Large intestine (tissue), 3 donors: ENCODE measurements at regions not wholly inside any gene's neighbourhood (a gene's known extent, or its start where the extent isn't known, plus 50 kb on each side); places are given as distances from the start of the nearest gene placed in this dataset.

Experiments used
- DNase-seq, 2 donors: peaks; one replicate each; pipeline versions ENCODE4 v3.0.0 to v3.0.0-alpha.2; 2013
- H3K27ac ChIP-seq: one replicate; pipeline ENCODE4 v1.5.1; 2013; ENCODE audit warnings: low read length
- H3K27me3 ChIP-seq: 2 replicates; pipeline ENCODE4 v1.6.1; 2013; ENCODE audit warnings: low read length; ENCODE audit not compliant: control insufficient read depth, insufficient read depth
- H3K36me3 ChIP-seq: 2 replicates; pipeline ENCODE4 v1.6.1; 2013; ENCODE audit warnings: low read length; ENCODE audit not compliant: control insufficient read depth, insufficient read depth
- H3K4me1 ChIP-seq: one replicate; pipeline ENCODE4 v1.6.1; 2013; ENCODE audit warnings: low read length; ENCODE audit not compliant: control insufficient read depth, insufficient read depth
- H3K4me3 ChIP-seq: one replicate; pipeline ENCODE4 v1.5.1; 2013; ENCODE audit warnings: low read length
- H3K9me3 ChIP-seq: one replicate; pipeline ENCODE4 v1.6.1; 2013; ENCODE audit warnings: mild to moderate bottlenecking, low read depth, low read length, moderate library complexity; ENCODE audit not compliant: control insufficient read depth
- WGBS: methylation state at CpG from one replicate; pipeline ENCODE4 v1.1.5; 2013; ENCODE audit warnings: low lambda C conversion rate; ENCODE audit not compliant: insufficient coverage; 5-methylcytosine and 5-hydroxymethylcytosine counted together

DNA sequence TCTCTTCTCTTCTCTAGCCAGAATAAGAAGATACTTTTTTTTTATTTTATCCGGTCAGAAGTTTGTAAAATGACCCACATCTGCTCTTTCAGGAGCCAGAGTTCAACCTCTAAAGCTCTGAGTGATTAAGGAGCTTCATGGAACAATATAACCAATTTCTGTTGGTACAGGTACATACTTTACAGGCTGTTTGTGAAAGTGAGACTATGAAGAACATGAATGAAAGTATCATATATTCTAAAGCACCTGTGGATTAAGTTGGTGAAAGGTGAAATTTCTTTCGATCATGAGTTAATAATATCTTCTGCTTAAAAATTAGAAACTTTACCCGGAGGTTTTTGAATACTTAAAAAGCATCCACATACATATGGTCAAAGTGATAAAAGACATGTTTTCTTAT lies 65.2 kb downstream of the DMRT2 start:
- no peak overlapping the region for H3K4me3 ChIP-seq
- no peaks in the 10 kb centered on the region for H3K27me3 ChIP-seq
- WGBS, result 92% methylated on average over 2 of the region's 3 CpGs
- H3K36me3 ChIP-seq, result no peaks in the 10 kb centered on the region
- DNase-seq, result no peak
- no peak overlapping the region for H3K27ac ChIP-seq
- H3K9me3 ChIP-seq, result no peaks in the 10 kb centered on the region
- H3K4me1 ChIP-seq, result no peaks in the 10 kb centered on the region

DNA sequence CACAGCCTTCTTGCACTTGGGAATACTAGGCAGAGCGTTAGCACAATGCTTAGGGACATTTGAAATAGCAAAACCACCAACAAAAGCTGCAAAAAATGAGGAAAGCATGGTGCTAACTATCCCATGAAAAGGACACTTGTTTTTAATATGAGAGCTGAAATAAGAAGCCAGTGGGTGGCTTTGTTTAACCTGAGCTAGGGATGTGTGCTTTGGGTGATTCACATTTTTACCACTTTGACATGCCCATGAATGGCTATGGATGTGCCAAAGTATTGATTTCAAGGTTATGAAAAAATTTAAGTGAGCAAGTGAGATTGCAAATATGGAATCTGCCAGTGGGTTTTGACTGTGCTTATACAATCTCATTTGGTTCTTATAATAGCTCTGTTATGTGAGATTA lies 67.3 kb downstream of the DMRT2 start:
- no peaks in the 10 kb centered on the region for H3K9me3 ChIP-seq
- no peaks in the 10 kb centered on the region for H3K27me3 ChIP-seq
- no peak overlapping the region for H3K4me3 ChIP-seq
- H3K36me3 ChIP-seq, result no peaks in the 10 kb centered on the region
- no peak for DNase-seq
- no peak overlapping the region for H3K27ac ChIP-seq
- no peaks in the 10 kb centered on the region for H3K4me1 ChIP-seq
- WGBS, result no CpG with 5 or more reads among the region's 1 CpG

DNA sequence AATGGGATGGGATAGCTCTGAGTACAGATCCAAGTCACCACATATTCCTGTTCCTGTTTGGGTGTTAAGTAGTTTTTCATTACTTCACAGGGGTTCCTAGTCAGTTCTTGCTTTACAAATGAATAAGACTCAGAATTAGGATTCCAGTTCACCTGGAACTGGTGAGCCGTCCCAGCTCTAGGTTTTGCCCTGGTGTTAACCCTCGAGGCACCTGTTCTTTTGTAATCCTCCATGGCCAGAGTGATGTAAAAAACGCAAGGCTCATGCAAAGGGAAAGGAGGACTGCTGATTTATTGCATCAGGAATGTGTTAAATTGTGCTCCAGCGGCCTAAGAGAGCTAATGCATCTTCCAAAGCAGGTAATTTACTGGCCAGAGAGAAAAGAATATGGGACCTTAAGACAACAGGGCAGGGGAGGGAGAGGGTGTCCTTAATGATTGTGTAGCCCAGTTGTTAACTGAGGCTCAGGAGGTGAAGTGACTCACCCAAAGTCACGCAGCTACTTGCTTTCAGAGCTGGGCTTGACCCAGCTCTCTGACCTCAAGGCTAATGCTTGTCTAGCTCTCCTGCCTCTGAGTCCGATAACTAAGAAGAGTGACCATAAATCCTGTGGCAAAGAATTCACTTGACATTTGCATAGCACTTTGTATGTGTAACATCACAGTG lies 70.5 kb downstream of the DMRT2 start:
- Histone ChIP-seq H3K27me3 (no peaks in the 10 kb centered on the region), H3K27ac (no peak overlapping the region), H3K4me3 (no peak overlapping the region), H3K9me3 (no peaks in the 10 kb centered on the region), H3K4me1 (no peaks in the 10 kb centered on the region), H3K36me3 (no peaks in the 10 kb centered on the region)
- DNase-seq, result no peak
- 21% methylated on average over 2 of the region's 6 CpGs for WGBS

DNA sequence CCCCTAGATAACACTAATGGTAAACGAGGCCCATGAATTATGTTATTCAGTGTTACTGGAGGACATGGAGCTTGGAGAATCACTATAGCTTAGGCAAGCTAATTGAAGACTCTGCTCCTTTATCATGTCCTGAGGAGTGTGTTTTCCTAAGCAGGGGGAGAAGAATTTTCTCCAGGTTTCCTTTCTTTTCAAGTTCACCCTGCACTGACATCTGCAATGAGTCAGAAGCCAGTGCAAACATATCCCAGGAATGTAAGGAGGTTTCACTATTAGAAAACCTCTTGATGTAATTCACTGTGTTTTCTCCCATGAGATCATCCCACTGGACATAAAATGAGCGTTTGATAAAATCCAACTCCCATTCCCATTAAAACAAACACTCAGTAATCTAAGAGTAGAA lies 75.6 kb downstream of the DMRT2 start:
- Histone ChIP-seq H3K4me1 (no peaks in the 10 kb centered on the region), H3K36me3 (no peaks in the 10 kb centered on the region), H3K9me3 (no peaks in the 10 kb centered on the region), H3K4me3 (no peak overlapping the region), H3K27ac (no peak overlapping the region), H3K27me3 (no peaks in the 10 kb centered on the region)
- no peak for DNase-seq
- no CpG with 5 or more reads among the region's 2 CpGs for WGBS

DNA sequence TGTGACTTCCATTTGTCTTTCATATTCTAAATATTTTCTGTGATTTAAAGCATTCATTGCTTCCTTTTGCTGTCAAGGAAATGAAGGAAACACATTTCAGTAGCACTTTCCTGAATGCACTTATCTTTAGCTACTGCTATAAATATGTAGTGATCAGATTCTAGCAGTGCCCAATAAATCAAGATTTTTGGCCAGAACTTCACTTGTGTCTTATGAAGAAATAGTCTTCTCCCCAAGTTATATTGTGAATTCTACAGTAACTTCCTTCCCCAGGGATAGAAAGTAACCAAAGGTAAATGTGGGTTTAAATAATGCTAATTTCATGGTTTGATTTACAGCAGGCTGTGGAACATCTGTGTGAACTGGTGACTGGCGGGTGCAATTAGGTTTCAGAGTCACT lies 77.9 kb downstream of the DMRT2 start:
- no peak overlapping the region for H3K4me3 ChIP-seq
- WGBS, result no CpG with 5 or more reads among the region's 1 CpG
- H3K27ac ChIP-seq, result no peak overlapping the region

DNA sequence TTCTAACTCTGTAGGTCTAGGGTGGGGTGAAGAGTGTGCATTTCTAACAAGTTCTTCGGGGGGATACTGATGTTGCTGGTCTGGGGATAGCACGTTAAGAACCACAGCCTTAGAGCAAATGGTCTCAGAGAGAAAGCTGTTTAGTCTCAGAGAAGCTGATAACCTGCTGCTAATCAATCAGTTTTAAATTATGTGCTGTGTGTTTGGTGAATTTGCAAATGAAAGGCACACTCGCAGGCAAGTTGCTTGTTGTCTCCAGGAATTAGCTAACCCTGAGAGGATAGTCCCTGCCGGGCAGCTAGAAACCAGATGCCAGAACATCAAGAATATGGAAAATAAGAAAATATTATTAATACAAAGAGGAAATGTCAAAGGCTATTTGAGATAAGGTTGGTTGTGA lies 79.2 kb downstream of the DMRT2 start:
- Histone ChIP-seq H3K4me1 (no peaks in the 10 kb centered on the region), H3K27ac (no peak overlapping the region), H3K27me3 (no peaks in the 10 kb centered on the region), H3K9me3 (no peaks in the 10 kb centered on the region), H3K36me3 (no peaks in the 10 kb centered on the region), H3K4me3 (no peak overlapping the region)
- WGBS, result no CpG with 5 or more reads among the region's 4 CpGs
- DNase-seq, result no peak

More for the DNA sequence above, 77.9 kb downstream of the DMRT2 start:
- no peaks in the 10 kb centered on the region for H3K27me3 ChIP-seq
- H3K36me3 ChIP-seq, result no peaks in the 10 kb centered on the region
- no peak for DNase-seq
- no peaks in the 10 kb centered on the region for H3K9me3 ChIP-seq
- no peaks in the 10 kb centered on the region for H3K4me1 ChIP-seq

DNA sequence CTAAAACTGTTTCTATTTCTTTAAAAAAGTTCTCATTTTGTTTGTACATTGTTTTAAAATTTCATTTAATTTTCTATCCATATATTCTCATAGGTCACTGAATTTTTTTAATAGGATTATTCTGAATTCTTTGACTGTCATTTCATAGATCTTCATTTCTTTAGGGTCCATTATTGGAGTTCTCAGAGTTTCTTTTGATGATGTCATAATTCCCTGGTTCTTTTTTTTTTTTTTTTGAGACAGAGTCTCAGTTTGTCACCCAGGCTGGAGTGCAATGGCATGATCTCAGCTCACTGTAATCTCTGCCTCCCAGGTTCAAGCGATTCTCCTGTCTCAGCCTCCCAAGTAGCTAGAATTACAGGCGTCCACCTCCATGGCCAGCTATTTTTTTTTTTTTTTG lies 89.9 kb downstream of the DMRT2 start:
- Histone ChIP-seq H3K9me3 (peaks cover 3% of the 10 kb centered on the region), H3K27me3 (no peaks in the 10 kb centered on the region), H3K4me3 (no peak overlapping the region), H3K4me1 (no peaks in the 10 kb centered on the region), H3K36me3 (no peaks in the 10 kb centered on the region), H3K27ac (no peak overlapping the region)
- DNase-seq, result no peak
- no CpG with 5 or more reads among the region's 2 CpGs for WGBS

DNA sequence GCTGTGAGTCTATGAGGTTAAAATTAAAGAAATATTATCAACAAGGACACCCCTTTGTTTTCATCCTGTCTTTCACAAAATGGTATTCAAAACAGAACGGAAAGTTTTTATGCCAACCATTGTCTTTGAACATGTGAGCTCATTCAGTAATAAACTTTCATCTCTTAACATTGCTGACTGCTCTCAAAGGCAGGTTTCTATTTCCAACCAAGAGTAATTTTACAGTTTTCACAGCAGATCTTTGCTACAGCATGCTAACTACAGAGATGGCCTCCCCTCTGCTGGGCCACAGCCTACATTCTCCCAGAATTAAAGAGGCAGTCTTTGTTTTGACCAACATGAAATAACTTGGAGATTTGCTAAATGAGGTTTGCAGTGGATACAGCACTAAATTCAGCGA lies 101.5 kb downstream of the DMRT2 start:
- Histone ChIP-seq H3K9me3 (no peaks in the 10 kb centered on the region), H3K4me1 (no peaks in the 10 kb centered on the region), H3K27ac (no peak overlapping the region), H3K27me3 (no peaks in the 10 kb centered on the region), H3K4me3 (no peak overlapping the region), H3K36me3 (no peaks in the 10 kb centered on the region)
- no CpG with 5 or more reads among the region's 2 CpGs for WGBS
- DNase-seq, result no peak

DNA sequence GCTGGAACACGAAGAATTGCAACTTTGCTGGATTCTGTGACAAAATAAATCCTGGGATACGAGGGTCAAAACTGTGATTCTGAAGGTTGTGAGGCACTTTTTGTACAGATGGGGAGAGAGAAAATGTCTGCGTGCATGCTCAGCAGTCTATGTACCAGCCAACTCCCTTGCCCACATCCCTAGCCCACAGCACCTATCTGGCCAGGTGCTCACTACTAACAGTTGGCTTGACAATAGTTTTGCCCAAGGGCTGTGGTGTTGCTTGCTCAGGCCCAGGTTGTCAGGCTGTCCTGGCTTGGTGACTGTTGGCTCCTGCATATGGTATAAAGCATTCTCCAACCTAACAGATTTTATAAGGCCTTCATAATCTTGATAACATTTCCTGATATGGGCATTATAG lies 102.0 kb downstream of the DMRT2 start:
- Histone ChIP-seq H3K27me3 (no peaks in the 10 kb centered on the region), H3K9me3 (no peaks in the 10 kb centered on the region), H3K4me3 (no peak overlapping the region), H3K36me3 (no peaks in the 10 kb centered on the region), H3K27ac (no peak overlapping the region), H3K4me1 (no peaks in the 10 kb centered on the region)
- WGBS, result no CpG with 5 or more reads among the region's 3 CpGs
- DNase-seq, result no peak

DNA sequence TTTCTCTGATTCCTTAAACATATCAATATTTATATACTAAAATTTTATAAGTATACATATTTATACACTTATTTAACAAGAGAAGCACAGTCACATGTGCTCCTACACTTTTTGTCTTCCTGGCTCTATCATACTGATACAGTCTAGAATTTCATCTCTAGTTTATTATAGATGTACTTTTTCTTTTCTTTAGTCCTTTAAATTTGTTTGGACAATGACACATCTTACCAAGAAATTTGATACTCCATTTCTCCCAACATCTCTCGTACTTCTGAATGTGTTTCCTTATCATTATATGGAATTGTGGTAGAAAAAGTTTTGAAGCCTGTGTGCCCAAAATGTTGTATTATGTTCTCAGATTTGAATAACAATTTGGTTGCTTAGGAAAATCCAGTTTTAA lies 104.6 kb downstream of the DMRT2 start:
- H3K4me3 ChIP-seq, result no peak overlapping the region
- H3K36me3 ChIP-seq, result no peaks in the 10 kb centered on the region
- no peaks in the 10 kb centered on the region for H3K9me3 ChIP-seq
- no peak for DNase-seq
- no peak overlapping the region for H3K27ac ChIP-seq
- H3K27me3 ChIP-seq, result no peaks in the 10 kb centered on the region
- no peaks in the 10 kb centered on the region for H3K4me1 ChIP-seq
- WGBS, result no CpG with 5 or more reads among the region's 1 CpG

DNA sequence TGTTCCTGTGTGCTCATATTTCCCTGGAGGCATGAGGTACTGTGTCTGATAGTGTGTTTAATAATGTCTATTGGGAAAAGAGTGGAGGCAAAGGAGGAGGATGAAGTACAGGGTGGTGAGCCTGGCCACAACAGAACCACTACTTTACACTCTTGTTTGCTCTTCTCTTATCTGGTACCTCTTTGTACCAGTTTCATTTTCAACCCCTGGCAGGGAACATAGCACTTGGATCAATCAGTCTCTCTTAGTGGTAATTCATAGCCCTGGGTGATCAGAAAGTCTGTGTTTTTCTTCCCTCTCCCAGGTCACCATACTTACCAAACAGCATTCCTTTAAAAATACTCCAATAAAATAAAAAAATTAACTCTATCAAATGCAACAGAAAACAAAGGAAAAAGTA lies 105.4 kb downstream of the DMRT2 start:
- Histone ChIP-seq H3K27me3 (no peaks in the 10 kb centered on the region), H3K36me3 (no peaks in the 10 kb centered on the region), H3K4me1 (no peaks in the 10 kb centered on the region), H3K27ac (no peak overlapping the region), H3K9me3 (no peaks in the 10 kb centered on the region), H3K4me3 (no peak overlapping the region)
- DNase-seq, result no peak
